Liver (tissue), 8 donors: ENCODE measurements at regions not wholly inside any gene's neighbourhood (a gene's known extent, or its start where the extent isn't known, plus 50 kb on each side); places are given as distances from the start of the nearest gene placed in this dataset.

Source experiments
- DNase-seq: peaks from one replicate; pipeline ENCODE4 v3.0.0-alpha.2; 2017; ENCODE audit warnings: low spot score
- H3K27ac ChIP-seq, 2 donors: one replicate each; pipeline ENCODE4 v1.7.0; 2013; ENCODE audit warnings: inconsistent platforms in 2 of 2, low read length in 2 of 2, control low read depth in 1 of 2, low read depth in 1 of 2, mild to moderate bottlenecking in 1 of 2
- H3K27me3 ChIP-seq, 4 donors: one replicate each; pipeline versions ENCODE4 v1.6.1 to v1.7.0; 2013; ENCODE audit warnings: low read length in 3 of 4, inconsistent platforms in 1 of 4, mild to moderate bottlenecking in 1 of 4, moderate library complexity in 1 of 4; ENCODE audit not compliant: control insufficient read depth in 4 of 4, insufficient read depth in 4 of 4
- H3K36me3 ChIP-seq, 4 donors: one replicate each; pipeline versions ENCODE4 v1.6.1 to v1.7.0; 2013; ENCODE audit warnings: low read length in 3 of 4, mild to moderate bottlenecking in 3 of 4, low read depth in 1 of 4, moderate library complexity in 1 of 4; ENCODE audit not compliant: control insufficient read depth in 4 of 4, insufficient read depth in 3 of 4
- H3K4me1 ChIP-seq, 4 donors: one replicate each; pipeline versions ENCODE4 v1.6.1 to v1.7.0; 2013; ENCODE audit warnings: low read length in 3 of 4, mild to moderate bottlenecking in 3 of 4, moderate library complexity in 1 of 4; ENCODE audit not compliant: control insufficient read depth in 4 of 4, insufficient read depth in 4 of 4
- H3K4me3 ChIP-seq, 3 donors: one replicate each; pipeline versions ENCODE4 v1.6.1 to v1.7.0; 2013; ENCODE audit warnings: low read length in 3 of 3, control low read depth in 1 of 3, low read depth in 1 of 3, mild to moderate bottlenecking in 1 of 3
- H3K9ac ChIP-seq, 2 donors: one replicate each; pipeline ENCODE4 v1.7.0; 2013; ENCODE audit warnings: low read length in 2 of 2, mild to moderate bottlenecking in 2 of 2, moderate library complexity in 2 of 2, control low read depth in 1 of 2, low read depth in 1 of 2
- H3K9me3 ChIP-seq, 4 donors: one replicate each; pipeline versions ENCODE4 v1.6.1 to v1.7.0; 2013; ENCODE audit warnings: low read length in 3 of 4; ENCODE audit not compliant: control insufficient read depth in 4 of 4
- EGR1 ChIP-seq, 2 donors: IDR thresholded peaks; 2 replicates each; pipeline ENCODE4 v1.6.1; 2016 to 2018; ENCODE audit warnings: antibody characterized with exemption in 2 of 2, low read depth in 2 of 2
- FOXA1 ChIP-seq: IDR thresholded peaks from 2 replicates; pipeline ENCODE4 v1.6.1; 2016; ENCODE audit warnings: antibody characterized with exemption
- FOXA2 ChIP-seq: IDR thresholded peaks from 2 replicates; pipeline ENCODE4 v1.6.1; 2016; ENCODE audit warnings: antibody characterized with exemption
- GABPA ChIP-seq, 2 donors: IDR thresholded peaks in 1 of 2; conservative IDR thresholded peaks in 1 of 2; 2 replicates each; pipeline ENCODE4 v1.6.1; 2016; ENCODE audit warnings: antibody characterized with exemption in 2 of 2, mild to moderate bottlenecking in 1 of 2, moderate library complexity in 1 of 2
- JUND ChIP-seq, 2 donors: IDR thresholded peaks; 2 replicates each; pipeline ENCODE4 v1.6.1; 2016; ENCODE audit warnings: antibody characterized with exemption in 2 of 2
- NR2F2 ChIP-seq: IDR thresholded peaks from 2 replicates; pipeline ENCODE4 v1.6.1; 2016; ENCODE audit warnings: antibody characterized with exemption
- RAD21 ChIP-seq, 2 donors: IDR thresholded peaks; 2 replicates each; pipeline ENCODE4 v1.6.1; 2016; ENCODE audit warnings: antibody characterized with exemption in 2 of 2, mild to moderate bottlenecking in 2 of 2
- RXRA ChIP-seq, 2 donors: IDR thresholded peaks; 2 replicates each; pipeline ENCODE4 v1.6.1; 2017 to 2018; ENCODE audit warnings: antibody characterized with exemption in 2 of 2, mild to moderate bottlenecking in 1 of 2
- SP1 ChIP-seq: IDR thresholded peaks from 2 replicates; pipeline ENCODE4 v1.6.1; 2018; ENCODE audit warnings: antibody characterized with exemption, mild to moderate bottlenecking
- TAF1 ChIP-seq: conservative IDR thresholded peaks from 2 replicates; pipeline ENCODE4 v1.6.1; 2016; ENCODE audit warnings: antibody characterized with exemption, mild to moderate bottlenecking
- YY1 ChIP-seq: IDR thresholded peaks from 2 replicates; pipeline ENCODE4 v1.6.1; 2016; ENCODE audit warnings: antibody characterized with exemption, mild to moderate bottlenecking
- WGBS: extraction: QIAGEN DNeasy Blood & Tissue Kit; methylation state at CpG from one replicate; pipeline ENCODE4 v1.1.7; 2013; 5-methylcytosine and 5-hydroxymethylcytosine counted together
- TF ChIP-seq, protein P1 (sequence below): IDR thresholded peaks from 2 replicates; pipeline ENCODE4 v1.6.1; 2016; ENCODE audit warnings: antibody characterized with exemption
- TF ChIP-seq, protein P2 (sequence below): IDR thresholded peaks from 2 replicates; pipeline ENCODE4 v1.6.1; 2016; ENCODE audit warnings: antibody characterized with exemption, mild to moderate bottlenecking
- TF ChIP-seq, protein P3 (sequence below): IDR thresholded peaks from 2 replicates; pipeline ENCODE4 v1.6.1; 2016; ENCODE audit warnings: antibody characterized with exemption
- TF ChIP-seq, protein P4 (sequence below): IDR thresholded peaks from 2 replicates; pipeline ENCODE4 v1.6.1; 2016; ENCODE audit warnings: antibody characterized with exemption
- TF ChIP-seq, protein P5 (sequence below): fragments of 150-350 bp; IDR thresholded peaks from 2 replicates; pipeline ENCODE4 v1.5.1; 2017; ENCODE audit warnings: improper control_type of control experiment, low read depth, low read length; ENCODE audit not compliant: missing input control
- donor health status: healthy.
- donor health status: healthy.
- donor health status: healthy.
- donor health status: healthy.
- donor health status: healthy.

DNA sequence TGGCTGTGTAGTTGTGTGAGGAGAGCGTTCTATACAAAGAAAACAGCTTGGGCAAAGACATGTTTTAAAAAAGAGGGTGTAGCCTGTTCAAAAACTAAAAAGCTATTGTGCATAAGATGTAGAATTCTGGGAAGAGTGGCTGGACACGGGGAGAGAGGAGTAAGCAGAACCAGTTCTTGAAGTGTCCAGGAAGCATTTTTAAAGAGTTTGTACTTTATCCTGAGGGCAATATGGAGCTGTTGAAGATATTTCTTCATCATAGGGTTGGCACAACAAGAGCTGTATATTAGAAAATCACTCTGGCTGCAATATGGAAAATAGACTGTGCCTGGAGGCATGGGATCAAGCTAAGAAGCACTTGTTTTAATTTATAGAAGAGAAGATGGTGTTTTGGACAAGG is 458.9 kb upstream of the LMO3 start:
- DNase-seq: no peak
- WGBS: 71% methylated on average over 2 of the region's 2 CpGs
- H3K9me3 ChIP-seq: no peaks in the 10 kb centered on the region
- H3K4me3 ChIP-seq: no peak overlapping the region
- H3K36me3 ChIP-seq: no peaks in the 10 kb centered on the region
- no peak overlapping the region for H3K27ac ChIP-seq
- no peaks in the 10 kb centered on the region for H3K27me3 ChIP-seq
- H3K9ac ChIP-seq: no peak overlapping the region
- TF ChIP-seq FOXA2 (no peak), EGR1 (IDR thresholded peaks at IDR 0.05; ENCODE audit: low read depth in 2 of 2) (no peak), YY1 (no peak), RAD21 (IDR thresholded peaks at IDR 0.05) (no peak), GABPA (IDR thresholded peaks at IDR 0.05 in 1 of 2, conservative IDR thresholded peaks at IDR 0.05 in 1 of 2) (no peak), JUND (IDR thresholded peaks at IDR 0.05) (no peak), SP1 (no peak), NR2F2 (no peak), FOXA1 (no peak), TAF1 (no peak), RXRA (IDR thresholded peaks at IDR 0.05) (no peak)
- TF ChIP-seq, protein P1, sequence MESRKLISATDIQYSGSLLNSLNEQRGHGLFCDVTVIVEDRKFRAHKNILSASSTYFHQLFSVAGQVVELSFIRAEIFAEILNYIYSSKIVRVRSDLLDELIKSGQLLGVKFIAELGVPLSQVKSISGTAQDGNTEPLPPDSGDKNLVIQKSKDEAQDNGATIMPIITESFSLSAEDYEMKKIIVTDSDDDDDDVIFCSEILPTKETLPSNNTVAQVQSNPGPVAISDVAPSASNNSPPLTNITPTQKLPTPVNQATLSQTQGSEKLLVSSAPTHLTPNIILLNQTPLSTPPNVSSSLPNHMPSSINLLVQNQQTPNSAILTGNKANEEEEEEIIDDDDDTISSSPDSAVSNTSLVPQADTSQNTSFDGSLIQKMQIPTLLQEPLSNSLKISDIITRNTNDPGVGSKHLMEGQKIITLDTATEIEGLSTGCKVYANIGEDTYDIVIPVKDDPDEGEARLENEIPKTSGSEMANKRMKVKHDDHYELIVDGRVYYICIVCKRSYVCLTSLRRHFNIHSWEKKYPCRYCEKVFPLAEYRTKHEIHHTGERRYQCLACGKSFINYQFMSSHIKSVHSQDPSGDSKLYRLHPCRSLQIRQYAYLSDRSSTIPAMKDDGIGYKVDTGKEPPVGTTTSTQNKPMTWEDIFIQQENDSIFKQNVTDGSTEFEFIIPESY: no peak
- TF ChIP-seq, protein P2, sequence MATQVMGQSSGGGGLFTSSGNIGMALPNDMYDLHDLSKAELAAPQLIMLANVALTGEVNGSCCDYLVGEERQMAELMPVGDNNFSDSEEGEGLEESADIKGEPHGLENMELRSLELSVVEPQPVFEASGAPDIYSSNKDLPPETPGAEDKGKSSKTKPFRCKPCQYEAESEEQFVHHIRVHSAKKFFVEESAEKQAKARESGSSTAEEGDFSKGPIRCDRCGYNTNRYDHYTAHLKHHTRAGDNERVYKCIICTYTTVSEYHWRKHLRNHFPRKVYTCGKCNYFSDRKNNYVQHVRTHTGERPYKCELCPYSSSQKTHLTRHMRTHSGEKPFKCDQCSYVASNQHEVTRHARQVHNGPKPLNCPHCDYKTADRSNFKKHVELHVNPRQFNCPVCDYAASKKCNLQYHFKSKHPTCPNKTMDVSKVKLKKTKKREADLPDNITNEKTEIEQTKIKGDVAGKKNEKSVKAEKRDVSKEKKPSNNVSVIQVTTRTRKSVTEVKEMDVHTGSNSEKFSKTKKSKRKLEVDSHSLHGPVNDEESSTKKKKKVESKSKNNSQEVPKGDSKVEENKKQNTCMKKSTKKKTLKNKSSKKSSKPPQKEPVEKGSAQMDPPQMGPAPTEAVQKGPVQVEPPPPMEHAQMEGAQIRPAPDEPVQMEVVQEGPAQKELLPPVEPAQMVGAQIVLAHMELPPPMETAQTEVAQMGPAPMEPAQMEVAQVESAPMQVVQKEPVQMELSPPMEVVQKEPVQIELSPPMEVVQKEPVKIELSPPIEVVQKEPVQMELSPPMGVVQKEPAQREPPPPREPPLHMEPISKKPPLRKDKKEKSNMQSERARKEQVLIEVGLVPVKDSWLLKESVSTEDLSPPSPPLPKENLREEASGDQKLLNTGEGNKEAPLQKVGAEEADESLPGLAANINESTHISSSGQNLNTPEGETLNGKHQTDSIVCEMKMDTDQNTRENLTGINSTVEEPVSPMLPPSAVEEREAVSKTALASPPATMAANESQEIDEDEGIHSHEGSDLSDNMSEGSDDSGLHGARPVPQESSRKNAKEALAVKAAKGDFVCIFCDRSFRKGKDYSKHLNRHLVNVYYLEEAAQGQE: no peak
- TF ChIP-seq, protein P3, sequence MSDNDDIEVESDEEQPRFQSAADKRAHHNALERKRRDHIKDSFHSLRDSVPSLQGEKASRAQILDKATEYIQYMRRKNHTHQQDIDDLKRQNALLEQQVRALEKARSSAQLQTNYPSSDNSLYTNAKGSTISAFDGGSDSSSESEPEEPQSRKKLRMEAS: no peak
- TF ChIP-seq, protein P4, sequence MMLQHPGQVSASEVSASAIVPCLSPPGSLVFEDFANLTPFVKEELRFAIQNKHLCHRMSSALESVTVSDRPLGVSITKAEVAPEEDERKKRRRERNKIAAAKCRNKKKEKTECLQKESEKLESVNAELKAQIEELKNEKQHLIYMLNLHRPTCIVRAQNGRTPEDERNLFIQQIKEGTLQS: no peak
- TF ChIP-seq, protein P5, sequence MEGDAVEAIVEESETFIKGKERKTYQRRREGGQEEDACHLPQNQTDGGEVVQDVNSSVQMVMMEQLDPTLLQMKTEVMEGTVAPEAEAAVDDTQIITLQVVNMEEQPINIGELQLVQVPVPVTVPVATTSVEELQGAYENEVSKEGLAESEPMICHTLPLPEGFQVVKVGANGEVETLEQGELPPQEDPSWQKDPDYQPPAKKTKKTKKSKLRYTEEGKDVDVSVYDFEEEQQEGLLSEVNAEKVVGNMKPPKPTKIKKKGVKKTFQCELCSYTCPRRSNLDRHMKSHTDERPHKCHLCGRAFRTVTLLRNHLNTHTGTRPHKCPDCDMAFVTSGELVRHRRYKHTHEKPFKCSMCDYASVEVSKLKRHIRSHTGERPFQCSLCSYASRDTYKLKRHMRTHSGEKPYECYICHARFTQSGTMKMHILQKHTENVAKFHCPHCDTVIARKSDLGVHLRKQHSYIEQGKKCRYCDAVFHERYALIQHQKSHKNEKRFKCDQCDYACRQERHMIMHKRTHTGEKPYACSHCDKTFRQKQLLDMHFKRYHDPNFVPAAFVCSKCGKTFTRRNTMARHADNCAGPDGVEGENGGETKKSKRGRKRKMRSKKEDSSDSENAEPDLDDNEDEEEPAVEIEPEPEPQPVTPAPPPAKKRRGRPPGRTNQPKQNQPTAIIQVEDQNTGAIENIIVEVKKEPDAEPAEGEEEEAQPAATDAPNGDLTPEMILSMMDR: no peak
- no peaks in the 10 kb centered on the region for H3K4me1 ChIP-seq
